CD4-positive, alpha-beta T cell treated with Interleukin-6 at 100 ng/mL for 8 hours (primary cell): ENCODE measurements at regions not wholly inside any gene's neighbourhood (a gene's known extent, or its start where the extent isn't known, plus 50 kb on each side); places are given as distances from the start of the nearest gene placed in this dataset.

Experiments
- DNase-seq: peaks from one replicate; pipeline ENCODE4 v3.0.0-alpha.2; 2020; ENCODE audit warnings: mixed read lengths, low spot score

- no peak for DNase-seq
These were observed 326.9 kb downstream of the ZNF608 start for GRCh38 chr5:124419531-124419930.

- DNase-seq = no peak
These were observed 328.0 kb downstream of the ZNF608 start for GRCh38 chr5:124418390-124418789.

- no peak for DNase-seq
These were observed 329.2 kb downstream of the ZNF608 start for GRCh38 chr5:124417196-124417595.

- no peak for DNase-seq
These were observed 329.8 kb downstream of the ZNF608 start for GRCh38 chr5:124416627-124417026.

GRCh38 chr5:124414973-124415372, 331.5 kb downstream of the ZNF608 start:
- DNase-seq = no peak

GRCh38 chr5:124410539-124411488, 335.6 kb downstream of the ZNF608 start:
- DNase-seq = no peak

GRCh38 chr5:124408738-124409453, 337.5 kb downstream of the ZNF608 start:
- no peak for DNase-seq

GRCh38 chr5:124404796-124405195, 341.6 kb downstream of the ZNF608 start:
- DNase-seq = no peak

- no peak for DNase-seq
These were observed 343.2 kb downstream of the ZNF608 start for GRCh38 chr5:124403281-124403680.

- DNase-seq = no peak
These were observed 344.3 kb downstream of the ZNF608 start for GRCh38 chr5:124402144-124402581.

- DNase-seq = no peak
These were observed 344.8 kb downstream of the ZNF608 start for GRCh38 chr5:124401476-124402143.

GRCh38 chr5:124399426-124399961, 346.9 kb downstream of the ZNF608 start:
- no peak for DNase-seq

GRCh38 chr5:124398460-124398859, 348.0 kb downstream of the ZNF608 start:
- no peak for DNase-seq

GRCh38 chr5:124397317-124397716, 349.1 kb downstream of the ZNF608 start:
- DNase-seq = no peak

- DNase-seq = no peak
These were observed 350.5 kb downstream of the ZNF608 start for GRCh38 chr5:124395926-124396325.

- no peak for DNase-seq
These were observed 351.2 kb downstream of the ZNF608 start for GRCh38 chr5:124395287-124395686.

GRCh38 chr5:124394700-124395245, 351.7 kb downstream of the ZNF608 start:
- DNase-seq = no peak

- DNase-seq = no peak
These were observed 352.7 kb downstream of the ZNF608 start for GRCh38 chr5:124393584-124394379.

GRCh38 chr5:124383693-124384092, 362.7 kb downstream of the ZNF608 start:
- DNase-seq = no peak

GRCh38 chr5:124377386-124377785, 369.1 kb downstream of the ZNF608 start:
- no peak for DNase-seq

- no peak for DNase-seq
These were observed 372.6 kb downstream of the ZNF608 start for GRCh38 chr5:124373883-124374282.
